ENCODE measurements at regions not wholly inside any gene's neighbourhood (a gene's known extent, or its start where the extent isn't known, plus 50 kb on each side); places are given as distances from the start of the nearest gene placed in this dataset.

GRCh38 chr4:159766241-159766640, 663.4 kb downstream of the RAPGEF2 start (continued):
- TF ChIP-seq SIRT6 (IDR thresholded peaks at IDR 0.05; ENCODE audit: low read length), result no peak
- no peak for TF ChIP-seq SIX5 (IDR thresholded peaks at IDR 0.05; ENCODE audit: low read depth, low read length)

DNA sequence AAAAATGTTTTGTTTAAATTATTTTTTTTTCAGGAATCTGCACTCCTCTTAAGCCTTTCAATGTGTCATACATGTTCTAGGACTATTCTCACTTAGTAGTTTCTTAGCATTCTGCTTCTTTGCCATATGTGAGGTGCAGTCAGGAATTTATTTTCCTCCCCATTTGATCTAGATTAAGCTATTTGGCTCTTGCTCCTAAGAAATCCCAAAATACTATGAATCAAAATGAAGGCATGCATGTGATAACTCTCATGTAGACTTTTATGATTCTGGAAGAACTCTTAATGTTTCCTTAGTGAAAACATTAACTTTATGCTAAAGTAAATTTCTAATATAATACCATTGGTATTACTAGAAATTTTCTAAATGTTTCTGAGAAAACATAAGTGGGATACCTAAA, 664.5 kb downstream of the RAPGEF2 start:
- Histone ChIP-seq H2AFZ (ENCODE audit: low read length) (no peak overlapping the region), H3K4ac (replicated peaks; ENCODE audit: insufficient read length, low read depth, low read length) (no peak overlapping the region), H3K14ac (ENCODE audit: insufficient read length) (no peak overlapping the region), H2BK120ac (replicated peaks; ENCODE audit: low read depth, low read length) (no peak overlapping the region), H3K23me2 (ENCODE audit: low read depth, low read length) (no peaks in the 10 kb centered on the region), H3K4me3 (ENCODE audit: extremely low read depth in 1 of 4, insufficient read depth in 2 of 4, low read depth in 3 of 4, low read length in 4 of 4) (no peak overlapping the region), H2BK15ac (ENCODE audit: low read length) (no peak overlapping the region), H4K20me1 (replicated peaks in 1 of 2; ENCODE audit: control insufficient read depth in 1 of 2, insufficient read depth in 2 of 2, low read length in 2 of 2) (no peaks in the 10 kb centered on the region), H2AK5ac (ENCODE audit: low read depth, low read length) (no peak overlapping the region), H4K91ac (replicated peaks; ENCODE audit: insufficient read length, low read length) (no peak overlapping the region), H2BK5ac (ENCODE audit: low read depth, low read length) (no peak overlapping the region), H2BK20ac (ENCODE audit: low read length) (no peak overlapping the region), H3K4me2 (ENCODE audit: insufficient read depth in 1 of 2, low read depth in 2 of 2, low read length in 2 of 2) (no peak overlapping the region), H3K56ac (replicated peaks; ENCODE audit: insufficient read length, low read depth, low read length) (no peak overlapping the region), H2BK12ac (ENCODE audit: low read depth, low read length) (no peak overlapping the region), H3K27me3 (replicated peaks in 1 of 4; ENCODE audit: control insufficient read depth in 3 of 4, extremely low read depth in 1 of 4, insufficient read depth in 3 of 4, low read length in 3 of 4) (no peaks in the 10 kb centered on the region), H3K23ac (ENCODE audit: insufficient read length) (no peak overlapping the region), H3K9ac (replicated peaks in 1 of 4; ENCODE audit: extremely low read depth in 1 of 4, low read depth in 3 of 4, low read length in 3 of 4) (no peak overlapping the region), H3K4me1 (replicated peaks in 1 of 4; ENCODE audit: control insufficient read depth in 3 of 4, insufficient read depth in 4 of 4, low read length in 3 of 4) (no peaks in the 10 kb centered on the region), H4K5ac (ENCODE audit: insufficient read length, low read depth, low read length) (no peak overlapping the region), H3K79me2 (ENCODE audit: control insufficient read depth in 1 of 2, insufficient read depth in 2 of 2, low read length in 2 of 2) (no peaks in the 10 kb centered on the region), H3K27ac (ENCODE audit: low read depth, low read length) (no peak overlapping the region), H3K18ac (ENCODE audit: extremely low read depth, low read length) (no peak overlapping the region), H3K36me3 (ENCODE audit: control insufficient read depth in 2 of 4, insufficient read depth in 4 of 4, low read length in 3 of 4) (no peaks in the 10 kb centered on the region), H3K9me3 (ENCODE audit: insufficient read depth in 2 of 2, low read depth in 1 of 2, low read length in 1 of 2) (0 out of 4 replicates have a peak, but pooled peaks cover 0 to under 1% of the 10 kb centered on the region in 2 experiments), H3K79me1 (ENCODE audit: low read depth, low read length) (no peaks in the 10 kb centered on the region), H4K8ac (ENCODE audit: extremely low read depth, insufficient read depth, low read length) (no peak overlapping the region)
- no peak for FAIRE-seq
- DNase-seq (ENCODE audit: low read depth in 1 of 2, low spot score in 2 of 2), result no peak
- ChIA-PET CTCF (ENCODE audit: partially characterized antibody) (interaction anchor here (1.0 kb wide), 1 partner anchor 157 kb away, joined by 4 read pairs; no protein-coding TSS in a partner anchor), POLR2A (ENCODE audit: partially characterized antibody) (no interaction called here)
- TF ChIP-seq TBP (IDR thresholded peaks at IDR 0.05; ENCODE audit: low read depth, low read length) (no peak), CBX8 (IDR thresholded peaks at IDR 0.05; ENCODE audit: borderline replicate concordance, low read depth, low read length) (no peak), GTF2F1 (IDR thresholded peaks at IDR 0.05; ENCODE audit: borderline replicate concordance, low read depth, low read length) (no peak), JUND (IDR thresholded peaks at IDR 0.05; ENCODE audit: low read length) (no peak), CEBPB (IDR thresholded peaks at IDR 0.05; ENCODE audit: low read depth, low read length) (no peak), EZH2 (IDR thresholded peaks at IDR 0.05; ENCODE audit: low read depth, low read length, severe bottlenecking) (no peak), CHD1 (IDR thresholded peaks at IDR 0.05; ENCODE audit: low read depth, low read length) (no peak)

Data from H1 (cell line).